Nephron progenitor cell (in vitro differentiated cells): ENCODE measurements at regions not wholly inside any gene's neighbourhood (a gene's known extent, or its start where the extent isn't known, plus 50 kb on each side); places are given as distances from the start of the nearest gene placed in this dataset.

Source experiments
- DNase-seq: peaks from one replicate; pipeline ENCODE4 v3.0.0; 2021
- H3K27ac Mint-ChIP-seq: 2 replicates; pipeline ENCODE4 v1.8.0; 2021; ENCODE audit warnings: mild to moderate bottlenecking, moderate library complexity, mixed read lengths
- H3K27me3 Mint-ChIP-seq: 2 replicates; pipeline ENCODE4 v1.8.0; 2021; ENCODE audit warnings: mild to moderate bottlenecking, low read depth, mixed read lengths; ENCODE audit not compliant: poor library complexity
- H3K36me3 Mint-ChIP-seq: 2 replicates; pipeline ENCODE4 v1.8.0; 2021; ENCODE audit warnings: low read depth, mixed read lengths
- H3K4me1 Mint-ChIP-seq: 2 replicates; pipeline ENCODE4 v1.8.0; 2021; ENCODE audit warnings: mixed read lengths
- H3K4me3 Mint-ChIP-seq: 2 replicates; pipeline ENCODE4 v1.8.0; 2021; ENCODE audit warnings: mild to moderate bottlenecking, moderate library complexity, mixed read lengths
- H3K9me3 Mint-ChIP-seq: 2 replicates; pipeline ENCODE4 v1.8.0; 2021; ENCODE audit warnings: mild to moderate bottlenecking, moderate library complexity, mixed read lengths
- TF ChIP-seq, protein P1 (sequence below): fragments of 200-600 bp; sonication (generic); IDR thresholded peaks from 2 replicates; pipeline ENCODE4 v1.5.0; 2021; ENCODE audit warnings: antibody characterized with exemption

DNA sequence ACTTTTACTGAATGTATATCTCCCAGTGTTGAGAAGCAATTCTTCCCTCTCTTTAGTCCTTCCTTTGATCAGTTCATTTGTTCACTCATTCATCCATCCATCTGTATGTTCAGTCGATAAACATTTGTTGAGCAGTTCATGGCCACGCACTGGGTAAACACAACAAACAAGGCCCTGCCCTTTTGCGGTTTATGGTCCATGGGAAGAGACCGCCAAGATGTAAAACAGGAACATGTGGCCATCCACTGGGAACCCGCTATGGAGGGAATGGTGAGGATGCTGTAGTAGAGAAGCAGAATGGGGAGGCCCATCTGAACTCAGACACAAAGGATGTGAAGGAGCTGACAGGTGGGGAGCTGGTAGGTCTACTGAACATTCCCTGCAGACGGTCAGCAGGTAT lies 102.7 kb upstream of the SPRY4 start:
- Mint-ChIP-seq H3K27ac (no peak overlapping the region), H3K36me3 (no peaks in the 10 kb centered on the region), H3K4me3 (no peak overlapping the region), H3K4me1 (peaks cover 68% of the 10 kb centered on the region), H3K9me3 (no peaks in the 10 kb centered on the region), H3K27me3 (peaks cover 2% of the 10 kb centered on the region)
- TF ChIP-seq, protein P1, sequence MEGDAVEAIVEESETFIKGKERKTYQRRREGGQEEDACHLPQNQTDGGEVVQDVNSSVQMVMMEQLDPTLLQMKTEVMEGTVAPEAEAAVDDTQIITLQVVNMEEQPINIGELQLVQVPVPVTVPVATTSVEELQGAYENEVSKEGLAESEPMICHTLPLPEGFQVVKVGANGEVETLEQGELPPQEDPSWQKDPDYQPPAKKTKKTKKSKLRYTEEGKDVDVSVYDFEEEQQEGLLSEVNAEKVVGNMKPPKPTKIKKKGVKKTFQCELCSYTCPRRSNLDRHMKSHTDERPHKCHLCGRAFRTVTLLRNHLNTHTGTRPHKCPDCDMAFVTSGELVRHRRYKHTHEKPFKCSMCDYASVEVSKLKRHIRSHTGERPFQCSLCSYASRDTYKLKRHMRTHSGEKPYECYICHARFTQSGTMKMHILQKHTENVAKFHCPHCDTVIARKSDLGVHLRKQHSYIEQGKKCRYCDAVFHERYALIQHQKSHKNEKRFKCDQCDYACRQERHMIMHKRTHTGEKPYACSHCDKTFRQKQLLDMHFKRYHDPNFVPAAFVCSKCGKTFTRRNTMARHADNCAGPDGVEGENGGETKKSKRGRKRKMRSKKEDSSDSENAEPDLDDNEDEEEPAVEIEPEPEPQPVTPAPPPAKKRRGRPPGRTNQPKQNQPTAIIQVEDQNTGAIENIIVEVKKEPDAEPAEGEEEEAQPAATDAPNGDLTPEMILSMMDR, result no peak
- no peak for DNase-seq

DNA sequence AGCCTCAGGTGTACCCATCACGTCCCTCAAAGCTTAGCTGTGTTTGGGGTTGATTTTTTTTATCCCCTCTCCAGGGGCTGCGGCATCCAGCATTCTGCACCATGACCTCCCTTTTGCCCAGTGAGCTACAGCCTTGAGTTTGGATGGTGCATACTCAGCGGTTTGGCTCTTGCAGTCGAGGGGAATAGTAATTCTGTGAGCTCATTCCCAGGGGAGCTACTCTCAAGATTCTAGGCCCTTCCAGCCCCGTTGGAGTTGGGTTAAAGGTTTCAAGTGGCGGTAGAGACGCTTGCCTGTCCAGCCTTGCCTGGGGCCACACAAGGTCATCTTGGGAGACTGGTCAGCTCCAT lies 102.2 kb upstream of the SPRY4 start:
- Mint-ChIP-seq H3K27me3 (peaks cover 2% of the 10 kb centered on the region), H3K4me3 (peak overlapping the region; percentile 49), H3K27ac (peak overlapping the region; percentile 91), H3K4me1 (peaks cover 63% of the 10 kb centered on the region), H3K9me3 (no peaks in the 10 kb centered on the region), H3K36me3 (no peaks in the 10 kb centered on the region)
- TF ChIP-seq, protein P1, result no peak
- DNase-seq, result no peak

DNA sequence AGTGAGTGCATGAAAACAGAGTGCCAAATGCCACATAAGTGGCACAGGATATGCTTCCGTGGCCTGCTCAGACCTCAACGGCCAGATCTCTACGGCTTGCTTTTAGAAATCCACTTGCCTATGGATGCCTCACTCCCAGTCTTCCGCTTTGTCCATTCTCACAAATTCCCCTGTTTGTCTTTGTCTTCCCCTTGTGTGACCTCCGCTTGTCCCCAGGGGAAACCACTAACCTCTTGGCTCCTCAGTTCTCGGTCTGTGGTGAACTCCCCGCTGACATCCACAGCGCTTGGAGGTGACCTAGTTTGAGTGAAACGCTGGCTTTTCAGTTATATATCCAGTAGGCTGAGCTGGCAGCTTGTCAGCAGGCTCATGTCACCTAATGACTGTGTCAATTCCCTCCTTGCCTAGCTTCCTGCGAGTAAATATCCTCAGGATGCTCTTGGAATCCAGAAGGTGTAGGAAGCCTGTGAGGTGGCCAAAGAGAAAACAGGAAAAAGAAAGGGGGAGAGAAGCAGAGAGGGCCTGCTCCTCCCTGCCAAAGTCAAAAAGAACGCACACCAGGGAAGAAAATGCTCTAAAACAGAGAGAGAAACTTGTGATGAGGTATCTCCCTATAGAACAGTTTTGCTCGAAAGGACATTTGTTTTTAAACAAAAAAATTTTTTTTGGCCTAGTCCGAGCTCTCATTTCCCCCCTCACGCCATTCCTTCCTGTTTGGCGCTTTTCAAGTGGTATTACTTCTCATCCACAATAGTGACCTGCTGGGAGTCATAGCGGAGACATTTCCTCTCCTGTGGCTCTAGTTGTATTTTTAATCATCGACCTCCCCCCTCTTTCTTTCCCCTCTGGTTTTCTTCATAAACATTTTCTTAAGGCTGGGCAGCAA lies 101.6 kb upstream of the SPRY4 start:
- Mint-ChIP-seq H3K27me3 (peaks cover 2% of the 10 kb centered on the region), H3K9me3 (no peaks in the 10 kb centered on the region), H3K4me3 (peak overlapping the region; percentile 49), H3K4me1 (peaks cover 58% of the 10 kb centered on the region), H3K27ac (peak overlapping the region; percentile 91), H3K36me3 (no peaks in the 10 kb centered on the region)
- peak; percentile 30 for DNase-seq
- TF ChIP-seq, protein P1, result no peak

- no peak for DNase-seq
- H3K9me3 Mint-ChIP-seq, result no peaks in the 10 kb centered on the region
- no peak overlapping the region for H3K27ac Mint-ChIP-seq
Observed at GRCh38 chr5:142425286-142426065, 100.7 kb upstream of the SPRY4 start.

GRCh38 chr5:142422429-142422828 lies 97.6 kb upstream of the SPRY4 start:
- DNase-seq, result no peak
- no peak overlapping the region for H3K27ac Mint-ChIP-seq
- no peaks in the 10 kb centered on the region for H3K9me3 Mint-ChIP-seq
- peaks cover 50% of the 10 kb centered on the region for H3K4me1 Mint-ChIP-seq
- H3K4me3 Mint-ChIP-seq, result no peak overlapping the region
- no peaks in the 10 kb centered on the region for H3K36me3 Mint-ChIP-seq
- TF ChIP-seq, protein P1, result no peak
- H3K27me3 Mint-ChIP-seq, result peaks cover 2% of the 10 kb centered on the region

More at GRCh38 chr5:142425286-142426065, 100.7 kb upstream of the SPRY4 start:
- Mint-ChIP-seq H3K36me3 (no peaks in the 10 kb centered on the region), H3K4me1 (peaks cover 61% of the 10 kb centered on the region), H3K4me3 (no peak overlapping the region), H3K27me3 (peaks cover 2% of the 10 kb centered on the region)
- TF ChIP-seq, protein P1, result no peak
